ENCODE measurements at regions not wholly inside any gene's neighbourhood (a gene's known extent, or its start where the extent isn't known, plus 50 kb on each side); places are given as distances from the start of the nearest gene placed in this dataset.

DNA sequence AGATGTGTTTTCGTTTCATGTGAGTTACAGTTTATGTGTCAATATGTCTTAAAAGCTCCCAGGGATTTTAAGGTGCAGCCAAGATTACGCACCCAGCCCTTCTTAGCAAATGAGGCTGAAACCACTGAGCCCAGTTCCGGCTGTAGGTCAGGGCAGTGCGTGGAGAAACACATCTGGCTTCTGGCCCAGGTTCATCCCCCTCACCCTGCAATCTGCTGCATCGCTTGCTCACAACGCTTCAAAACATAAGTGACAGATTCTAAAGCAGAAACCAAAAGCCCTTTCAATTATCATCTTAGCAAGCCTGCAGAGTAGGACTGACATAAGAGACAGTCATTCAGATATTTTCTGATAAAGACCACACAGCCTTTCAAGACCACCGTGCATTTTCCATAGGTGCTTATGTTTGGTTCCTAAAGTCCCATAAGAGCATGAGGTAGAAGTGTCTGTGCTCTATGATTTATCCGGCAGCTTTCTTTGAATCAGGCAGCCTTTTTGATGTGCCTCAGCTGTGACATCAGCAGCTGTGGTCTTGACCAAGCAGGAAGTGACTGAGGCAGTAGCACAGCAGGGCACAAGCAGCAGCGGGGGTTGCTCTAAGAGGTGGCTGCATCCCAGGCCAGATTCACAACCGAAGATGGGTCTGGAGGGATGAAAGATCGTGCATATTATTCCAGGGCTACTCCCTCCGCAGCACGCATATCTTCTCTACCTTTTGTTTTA, 72.1 kb upstream of the LYZL2 start:
- no peak for TF ChIP-seq POLR2A (IDR thresholded peaks at IDR 0.05)
- TF ChIP-seq, protein P1, sequence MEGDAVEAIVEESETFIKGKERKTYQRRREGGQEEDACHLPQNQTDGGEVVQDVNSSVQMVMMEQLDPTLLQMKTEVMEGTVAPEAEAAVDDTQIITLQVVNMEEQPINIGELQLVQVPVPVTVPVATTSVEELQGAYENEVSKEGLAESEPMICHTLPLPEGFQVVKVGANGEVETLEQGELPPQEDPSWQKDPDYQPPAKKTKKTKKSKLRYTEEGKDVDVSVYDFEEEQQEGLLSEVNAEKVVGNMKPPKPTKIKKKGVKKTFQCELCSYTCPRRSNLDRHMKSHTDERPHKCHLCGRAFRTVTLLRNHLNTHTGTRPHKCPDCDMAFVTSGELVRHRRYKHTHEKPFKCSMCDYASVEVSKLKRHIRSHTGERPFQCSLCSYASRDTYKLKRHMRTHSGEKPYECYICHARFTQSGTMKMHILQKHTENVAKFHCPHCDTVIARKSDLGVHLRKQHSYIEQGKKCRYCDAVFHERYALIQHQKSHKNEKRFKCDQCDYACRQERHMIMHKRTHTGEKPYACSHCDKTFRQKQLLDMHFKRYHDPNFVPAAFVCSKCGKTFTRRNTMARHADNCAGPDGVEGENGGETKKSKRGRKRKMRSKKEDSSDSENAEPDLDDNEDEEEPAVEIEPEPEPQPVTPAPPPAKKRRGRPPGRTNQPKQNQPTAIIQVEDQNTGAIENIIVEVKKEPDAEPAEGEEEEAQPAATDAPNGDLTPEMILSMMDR (IDR thresholded peaks at IDR 0.05) = no peak
